ENCODE measurements at regions not wholly inside any gene's neighbourhood (a gene's known extent, or its start where the extent isn't known, plus 50 kb on each side); places are given as distances from the start of the nearest gene placed in this dataset.

GRCh38 chr2:133711806-133712205 is 143.5 kb upstream of the NCKAP5 start (continued):
- TF ChIP-seq PKNOX1 (IDR thresholded peaks at IDR 0.05) (no peak), YY1 (IDR thresholded peaks at IDR 0.05; ENCODE audit: low read depth, low read length) (no peak), ZSCAN29 (IDR thresholded peaks at IDR 0.05) (no peak)
- TF ChIP-seq, protein P1, sequence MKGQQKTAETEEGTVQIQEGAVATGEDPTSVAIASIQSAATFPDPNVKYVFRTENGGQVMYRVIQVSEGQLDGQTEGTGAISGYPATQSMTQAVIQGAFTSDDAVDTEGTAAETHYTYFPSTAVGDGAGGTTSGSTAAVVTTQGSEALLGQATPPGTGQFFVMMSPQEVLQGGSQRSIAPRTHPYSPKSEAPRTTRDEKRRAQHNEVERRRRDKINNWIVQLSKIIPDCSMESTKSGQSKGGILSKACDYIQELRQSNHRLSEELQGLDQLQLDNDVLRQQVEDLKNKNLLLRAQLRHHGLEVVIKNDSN (IDR thresholded peaks at IDR 0.05; ENCODE audit: borderline replicate concordance, extremely low read length, insufficient read depth, low read depth, low read length), result no peak

GRCh38 chr2:133712369-133712768 is 144.1 kb upstream of the NCKAP5 start:
- Histone ChIP-seq H3K79me2 (ENCODE audit: control insufficient read depth, insufficient read depth, low read length) (no peaks in the 10 kb centered on the region), H3K4me3 (no peak overlapping the region), H3K4me1 (ENCODE audit: control insufficient read depth, insufficient read depth, low read length) (no peaks in the 10 kb centered on the region), H3K27me3 (replicated peaks in 1 of 2; ENCODE audit: control insufficient read depth in 2 of 2, insufficient read depth in 2 of 2, low read length in 1 of 2) (no peaks in the 10 kb centered on the region; a peak in 2 of 4 replicates), H2AFZ (ENCODE audit: control insufficient read depth, low read depth, low read length) (no peak overlapping the region), H3K4me2 (ENCODE audit: control insufficient read depth, insufficient read depth) (no peak overlapping the region), H3K27ac (ENCODE audit: control insufficient read depth, insufficient read depth) (no peak overlapping the region), H3K9me3 (replicated peaks; ENCODE audit: control insufficient read depth, insufficient read depth, low read length) (no peaks in the 10 kb centered on the region), H4K20me1 (ENCODE audit: control insufficient read depth, insufficient read depth) (no peaks in the 10 kb centered on the region), H3K9ac (ENCODE audit: control insufficient read depth, insufficient read depth, low read length) (no peak overlapping the region), H3K36me3 (ENCODE audit: control insufficient read depth in 2 of 2, insufficient read depth in 2 of 2, low read length in 1 of 2) (no peaks in the 10 kb centered on the region)
- in situ Hi-C loops (cut with MboI) (no loop called here), intact Hi-C loops (cut with micrococcal nuclease; ENCODE audit: unreplicated experiment) (no loop called here)
- no TSS peak for BruUV-seq (replicated peaks)
- WGBS (ENCODE audit: insufficient coverage, insufficient replicate concordance, low lambda C conversion rate, missing lambda C conversion rate), result 11% methylated on average over 3 of the region's 3 CpGs
- ATAC-seq, result no peak
- DNase-seq (ENCODE audit: low read depth, low spot score), result no peak
- ChIA-PET POLR2A (no interaction called here), RAD21 (ENCODE audit: unreplicated experiment) (no interaction called here), SMC1A (ENCODE audit: uncharacterized antibody, unreplicated experiment) (no interaction called here), CTCF (no interaction called here)
- FAIRE-seq, result no peak
- TF ChIP-seq ELK1 (IDR thresholded peaks at IDR 0.05; ENCODE audit: low read depth, low read length), result no peak
- TF ChIP-seq GATAD2B (conservative IDR thresholded peaks at IDR 0.05; ENCODE audit: low read depth), result no peak
- TF ChIP-seq RBBP5 (conservative IDR thresholded peaks at IDR 0.05), result no peak
- TF ChIP-seq CHD1 (IDR thresholded peaks at IDR 0.05; ENCODE audit: low read depth, low read length), result no peak
- TF ChIP-seq, protein P2, sequence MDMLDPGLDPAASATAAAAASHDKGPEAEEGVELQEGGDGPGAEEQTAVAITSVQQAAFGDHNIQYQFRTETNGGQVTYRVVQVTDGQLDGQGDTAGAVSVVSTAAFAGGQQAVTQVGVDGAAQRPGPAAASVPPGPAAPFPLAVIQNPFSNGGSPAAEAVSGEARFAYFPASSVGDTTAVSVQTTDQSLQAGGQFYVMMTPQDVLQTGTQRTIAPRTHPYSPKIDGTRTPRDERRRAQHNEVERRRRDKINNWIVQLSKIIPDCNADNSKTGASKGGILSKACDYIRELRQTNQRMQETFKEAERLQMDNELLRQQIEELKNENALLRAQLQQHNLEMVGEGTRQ (IDR thresholded peaks at IDR 0.05; ENCODE audit: borderline replicate concordance, low read depth, low read length), result no peak
- TF ChIP-seq DPF2 (IDR thresholded peaks at IDR 0.05), result no peak
- TF ChIP-seq, protein P3, sequence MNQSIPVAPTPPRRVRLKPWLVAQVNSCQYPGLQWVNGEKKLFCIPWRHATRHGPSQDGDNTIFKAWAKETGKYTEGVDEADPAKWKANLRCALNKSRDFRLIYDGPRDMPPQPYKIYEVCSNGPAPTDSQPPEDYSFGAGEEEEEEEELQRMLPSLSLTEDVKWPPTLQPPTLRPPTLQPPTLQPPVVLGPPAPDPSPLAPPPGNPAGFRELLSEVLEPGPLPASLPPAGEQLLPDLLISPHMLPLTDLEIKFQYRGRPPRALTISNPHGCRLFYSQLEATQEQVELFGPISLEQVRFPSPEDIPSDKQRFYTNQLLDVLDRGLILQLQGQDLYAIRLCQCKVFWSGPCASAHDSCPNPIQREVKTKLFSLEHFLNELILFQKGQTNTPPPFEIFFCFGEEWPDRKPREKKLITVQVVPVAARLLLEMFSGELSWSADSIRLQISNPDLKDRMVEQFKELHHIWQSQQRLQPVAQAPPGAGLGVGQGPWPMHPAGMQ (IDR thresholded peaks at IDR 0.05; ENCODE audit: borderline replicate concordance), result no peak
- no peak for TF ChIP-seq ZNF384 (IDR thresholded peaks at IDR 0.05; ENCODE audit: borderline replicate concordance, low read depth, low read length)
- TF ChIP-seq NFIC (IDR thresholded peaks at IDR 0.05; ENCODE audit: low read depth, low read length), result no peak
- TF ChIP-seq SMARCA5 (IDR thresholded peaks at IDR 0.05), result no peak
- TF ChIP-seq ZBTB11 (CRISPR knock-in tag; IDR thresholded peaks at IDR 0.05), result no peak
- TF ChIP-seq SUZ12 (IDR thresholded peaks at IDR 0.05; ENCODE audit: unreplicated experiment), result no peak

Measured in GM12878 (cell line).